ENCODE measurements at regions not wholly inside any gene's neighbourhood (a gene's known extent, or its start where the extent isn't known, plus 50 kb on each side); places are given as distances from the start of the nearest gene placed in this dataset.

- no peak for DNase-seq (ENCODE audit: low read depth in 2 of 2)
These were observed 288.9 kb upstream of the KIF2A start for GRCh38 chr5:62017092-62017491.

GRCh38 chr5:62029303-62029702, 276.7 kb upstream of the KIF2A start:
- DNase-seq (ENCODE audit: low read depth in 2 of 2) = no peak

- DNase-seq (ENCODE audit: low read depth in 2 of 2) = no peak
These were observed 275.7 kb upstream of the KIF2A start for GRCh38 chr5:62030326-62030725.

GRCh38 chr5:62038024-62038423, 268.0 kb upstream of the KIF2A start:
- no peak for DNase-seq (ENCODE audit: low read depth in 2 of 2)

GRCh38 chr5:62041156-62041756, 264.8 kb upstream of the KIF2A start:
- no peak for DNase-seq (ENCODE audit: low read depth in 2 of 2)

- DNase-seq (ENCODE audit: low read depth in 2 of 2) = no peak
These were observed 264.0 kb upstream of the KIF2A start for GRCh38 chr5:62042007-62042406.

GRCh38 chr5:62043289-62044280, 262.4 kb upstream of the KIF2A start:
- DNase-seq (ENCODE audit: low read depth in 2 of 2) = no peak

GRCh38 chr5:62044989-62045388, 261.0 kb upstream of the KIF2A start:
- DNase-seq (ENCODE audit: low read depth in 2 of 2) = no peak

GRCh38 chr5:62046191-62046590, 259.8 kb upstream of the KIF2A start:
- DNase-seq (ENCODE audit: low read depth in 2 of 2) = no peak

- DNase-seq (ENCODE audit: low read depth in 2 of 2) = no peak
These were observed 254.3 kb upstream of the KIF2A start for GRCh38 chr5:62051747-62052146.

GRCh38 chr5:62059960-62060359, 246.0 kb upstream of the KIF2A start:
- DNase-seq (ENCODE audit: low read depth in 2 of 2) = no peak

- no peak for DNase-seq (ENCODE audit: low read depth in 2 of 2)
These were observed 241.0 kb upstream of the KIF2A start for GRCh38 chr5:62065050-62065449.

GRCh38 chr5:62066761-62067277, 239.2 kb upstream of the KIF2A start:
- DNase-seq (ENCODE audit: low read depth in 2 of 2) = no peak

GRCh38 chr5:62068554-62068953, 237.5 kb upstream of the KIF2A start:
- no peak for DNase-seq (ENCODE audit: low read depth in 2 of 2)

- no peak for DNase-seq (ENCODE audit: low read depth in 2 of 2)
These were observed 228.6 kb upstream of the KIF2A start for GRCh38 chr5:62077387-62077786.

- DNase-seq (ENCODE audit: low read depth in 2 of 2) = no peak
These were observed 228.0 kb upstream of the KIF2A start for GRCh38 chr5:62077823-62078550.

- DNase-seq (ENCODE audit: low read depth in 2 of 2) = no peak
These were observed 223.6 kb upstream of the KIF2A start for GRCh38 chr5:62082370-62082801.

GRCh38 chr5:62083247-62083646, 222.8 kb upstream of the KIF2A start:
- no peak for DNase-seq (ENCODE audit: low read depth in 2 of 2)

- no peak for DNase-seq (ENCODE audit: low read depth in 2 of 2)
These were observed 222.3 kb upstream of the KIF2A start for GRCh38 chr5:62083661-62084060.

- no peak for DNase-seq (ENCODE audit: low read depth in 2 of 2)
These were observed 221.6 kb upstream of the KIF2A start for GRCh38 chr5:62084391-62084790.

GRCh38 chr5:62090953-62091352, 215.1 kb upstream of the KIF2A start:
- DNase-seq (ENCODE audit: low read depth in 2 of 2) = no peak

GRCh38 chr5:62093411-62093810, 212.6 kb upstream of the KIF2A start:
- no peak for DNase-seq (ENCODE audit: low read depth in 2 of 2)
